ENCODE measurements at regions not wholly inside any gene's neighbourhood (a gene's known extent, or its start where the extent isn't known, plus 50 kb on each side); places are given as distances from the start of the nearest gene placed in this dataset.
A peak's percentile ranks its signal among the peaks of the same experiment; 100 is the strongest.

- no peak for DNase-seq
Observed at GRCh38 chr16:73204359-73205152, 156.6 kb upstream of the ZFHX3 start.

GRCh38 chr16:73202161-73202729 lies 154.3 kb upstream of the ZFHX3 start:
- DNase-seq, result no peak

GRCh38 chr16:73199214-73199613 lies 151.3 kb upstream of the ZFHX3 start:
- no peak for DNase-seq

- DNase-seq, result peak; percentile 36
Observed at GRCh38 chr16:73198481-73198880, 150.6 kb upstream of the ZFHX3 start.

- DNase-seq, result no peak
Observed at GRCh38 chr16:73197598-73197997, 149.7 kb upstream of the ZFHX3 start.

GRCh38 chr16:73196670-73197069 lies 148.7 kb upstream of the ZFHX3 start:
- peak; percentile 79 for DNase-seq

GRCh38 chr16:73193464-73193863 lies 145.5 kb upstream of the ZFHX3 start:
- DNase-seq, result no peak

- DNase-seq, result no peak
Observed at GRCh38 chr16:73192232-73192894, 144.4 kb upstream of the ZFHX3 start.

- DNase-seq, result no peak
Observed at GRCh38 chr16:73191660-73192046, 143.7 kb upstream of the ZFHX3 start.

GRCh38 chr16:73190688-73191659 lies 143.0 kb upstream of the ZFHX3 start:
- peak; percentile 25 for DNase-seq

- DNase-seq, result peak; percentile 21
Observed at GRCh38 chr16:73190256-73190655, 142.3 kb upstream of the ZFHX3 start.

GRCh38 chr16:73189136-73189535 lies 141.2 kb upstream of the ZFHX3 start:
- no peak for DNase-seq

GRCh38 chr16:73186752-73187601 lies 139.0 kb upstream of the ZFHX3 start:
- DNase-seq, result no peak

GRCh38 chr16:73185737-73186136 lies 137.8 kb upstream of the ZFHX3 start:
- no peak for DNase-seq

- DNase-seq, result no peak
Observed at GRCh38 chr16:73183611-73184092, 135.7 kb upstream of the ZFHX3 start.

- no peak for DNase-seq
Observed at GRCh38 chr16:73179705-73180331, 131.9 kb upstream of the ZFHX3 start.

GRCh38 chr16:73177729-73178295 lies 129.9 kb upstream of the ZFHX3 start:
- no peak for DNase-seq

GRCh38 chr16:73176577-73177013 lies 128.7 kb upstream of the ZFHX3 start:
- peak; percentile 39 for DNase-seq

- DNase-seq, result no peak
Observed at GRCh38 chr16:73172973-73173709, 125.2 kb upstream of the ZFHX3 start.

All from suppressor macrophage treated with lipopolysaccharide for 4 hours (primary cell).